Activated naive CD8-positive, alpha-beta T cell (primary cell): ENCODE measurements at regions not wholly inside any gene's neighbourhood (a gene's known extent, or its start where the extent isn't known, plus 50 kb on each side); places are given as distances from the start of the nearest gene placed in this dataset.
"Not testable (repeated sequence)": the region's sequence is repeated elsewhere in the genome, so short reads cannot be mapped to it uniquely, and the experiment has no call there.

Experiments
- H3K27ac Mint-ChIP-seq: one replicate; pipeline ENCODE4 v1.8.0; 2021; ENCODE audit warnings: mixed read lengths
- H3K27me3 Mint-ChIP-seq: one replicate; pipeline ENCODE4 v1.8.0; 2021; ENCODE audit warnings: mixed read lengths
- H3K36me3 Mint-ChIP-seq: one replicate; pipeline ENCODE4 v1.8.0; 2021; ENCODE audit warnings: mixed read lengths
- H3K4me1 Mint-ChIP-seq: one replicate; pipeline ENCODE4 v1.8.0; 2021; ENCODE audit warnings: low read depth, mixed read lengths
- H3K4me3 Mint-ChIP-seq: one replicate; pipeline ENCODE4 v1.8.0; 2021; ENCODE audit warnings: mild to moderate bottlenecking, mixed read lengths
- H3K9me3 Mint-ChIP-seq: one replicate; pipeline ENCODE4 v1.8.0; 2021; ENCODE audit warnings: low read depth, mixed read lengths

GRCh38 chr7:6882321-6882721 lies 56.2 kb upstream of the CCZ1B start:
- not testable (repeated sequence) for H3K4me3 Mint-ChIP-seq, H3K4me1 Mint-ChIP-seq, H3K27ac Mint-ChIP-seq, H3K9me3 Mint-ChIP-seq, H3K36me3 Mint-ChIP-seq
- peaks cover 13% of the 10 kb centered on the region for H3K27me3 Mint-ChIP-seq

- not testable (repeated sequence) for H3K27ac Mint-ChIP-seq, H3K4me1 Mint-ChIP-seq, H3K9me3 Mint-ChIP-seq, H3K4me3 Mint-ChIP-seq, H3K36me3 Mint-ChIP-seq
- peaks cover 13% of the 10 kb centered on the region for H3K27me3 Mint-ChIP-seq
Measured at GRCh38 chr7:6883756-6884155, 57.7 kb upstream of the CCZ1B start.

- H3K27me3 Mint-ChIP-seq, result peaks cover 6% of the 10 kb centered on the region
Measured at GRCh38 chr7:6886198-6886597, 60.1 kb upstream of the CCZ1B start.

DNA sequence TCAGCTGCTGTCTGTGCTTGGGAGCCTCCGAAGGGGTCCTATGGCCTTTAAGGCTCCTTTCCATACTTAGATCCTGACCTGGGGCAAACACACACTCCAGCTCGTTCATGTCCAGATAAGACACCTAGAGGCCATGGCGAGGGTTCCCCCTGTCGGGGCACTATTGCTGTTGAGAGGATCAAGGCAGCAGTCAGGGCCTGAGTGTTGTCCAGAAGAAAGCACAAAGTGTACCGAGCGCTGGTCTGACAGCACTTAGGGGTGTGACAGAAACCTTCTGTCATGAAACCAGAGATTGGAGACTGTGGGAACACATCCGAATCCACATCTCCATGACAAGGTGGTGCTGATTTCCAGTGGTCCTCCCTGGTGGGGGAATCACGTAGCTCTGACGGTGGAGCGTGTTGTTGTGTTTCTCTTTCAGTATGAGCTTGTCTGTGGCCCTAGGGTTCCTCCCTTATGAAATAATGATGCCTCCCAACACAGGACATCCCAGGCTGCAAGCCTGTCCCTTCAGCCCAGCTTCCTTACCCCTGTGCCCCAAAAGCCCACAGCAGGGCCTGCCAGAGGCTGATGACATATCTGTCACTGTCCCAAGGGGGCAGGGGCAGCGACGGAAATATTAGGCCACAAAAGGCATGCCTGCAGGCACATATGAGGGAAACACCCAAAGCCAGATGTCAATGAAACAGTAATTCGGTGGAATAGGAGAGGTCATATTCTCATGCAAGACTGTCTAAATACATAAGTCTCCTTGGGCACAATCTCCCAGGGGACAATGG lies 62.4 kb upstream of the CCZ1B start:
- H3K4me3 Mint-ChIP-seq, H3K4me1 Mint-ChIP-seq: not testable (repeated sequence)

More at GRCh38 chr7:6886198-6886597, 60.1 kb upstream of the CCZ1B start:
- no peak overlapping the region for H3K27ac Mint-ChIP-seq
- H3K9me3 Mint-ChIP-seq, result no peaks in the 10 kb centered on the region
- no peaks in the 10 kb centered on the region for H3K36me3 Mint-ChIP-seq
- H3K4me3 Mint-ChIP-seq, result no peak overlapping the region
- no peaks in the 10 kb centered on the region for H3K4me1 Mint-ChIP-seq

DNA sequence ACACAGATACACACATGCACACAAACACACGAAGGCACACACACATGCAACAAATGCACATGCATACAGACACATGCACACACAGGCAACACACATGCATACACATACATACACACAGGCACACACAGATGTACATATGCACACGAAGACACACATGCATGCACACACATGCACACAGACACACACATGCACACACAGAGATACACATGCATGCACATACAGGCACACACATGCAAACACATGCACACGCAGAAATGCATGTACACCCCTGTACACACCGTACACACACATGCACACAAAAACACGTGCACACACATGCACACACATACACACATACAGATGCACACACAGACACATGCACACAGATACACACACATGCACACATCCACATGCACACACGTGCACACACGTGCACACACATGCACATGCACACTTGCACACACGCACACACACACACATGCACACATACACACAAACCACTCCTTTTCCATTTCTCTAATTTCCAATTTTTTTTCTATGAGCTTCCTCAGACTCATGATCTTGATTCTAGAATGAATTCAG lies 63.3 kb upstream of the CCZ1B start:
- Mint-ChIP-seq H3K4me1 (no peaks in the 10 kb centered on the region), H3K36me3 (no peaks in the 10 kb centered on the region), H3K27ac (no peak overlapping the region), H3K9me3 (no peaks in the 10 kb centered on the region), H3K4me3 (no peak overlapping the region), H3K27me3 (no peaks in the 10 kb centered on the region)

More for the DNA sequence above, 62.4 kb upstream of the CCZ1B start:
- H3K27me3 Mint-ChIP-seq, H3K36me3 Mint-ChIP-seq, H3K27ac Mint-ChIP-seq, H3K9me3 Mint-ChIP-seq: not testable (repeated sequence)

- not testable (repeated sequence) for H3K4me1 Mint-ChIP-seq, H3K36me3 Mint-ChIP-seq, H3K27ac Mint-ChIP-seq, H3K9me3 Mint-ChIP-seq, H3K27me3 Mint-ChIP-seq, H3K4me3 Mint-ChIP-seq
Measured at GRCh38 chr7:6902097-6902518, 76.0 kb upstream of the CCZ1B start.

DNA sequence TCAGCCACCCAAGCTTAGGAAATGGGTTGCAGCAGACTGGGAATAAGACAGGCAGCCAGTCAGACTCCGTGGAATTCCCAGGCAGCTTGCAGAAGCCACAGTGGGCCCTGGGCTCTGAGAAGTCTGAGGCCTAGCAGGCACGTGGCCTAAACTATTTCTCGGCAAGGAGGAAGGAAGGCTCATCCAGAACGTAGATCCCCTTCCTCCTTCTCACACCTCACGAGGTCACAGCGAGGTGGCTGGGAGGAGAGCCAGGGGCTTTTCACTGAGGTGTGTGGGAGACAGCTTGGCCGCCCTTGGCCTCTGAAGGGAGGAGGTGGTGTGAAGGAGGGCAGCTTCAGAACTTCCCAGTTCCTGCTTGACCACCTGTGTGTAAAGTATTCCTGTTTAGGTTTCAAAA lies 77.2 kb upstream of the CCZ1B start:
- H3K27ac Mint-ChIP-seq, H3K27me3 Mint-ChIP-seq, H3K4me3 Mint-ChIP-seq, H3K36me3 Mint-ChIP-seq, H3K4me1 Mint-ChIP-seq, H3K9me3 Mint-ChIP-seq: not testable (repeated sequence)

DNA sequence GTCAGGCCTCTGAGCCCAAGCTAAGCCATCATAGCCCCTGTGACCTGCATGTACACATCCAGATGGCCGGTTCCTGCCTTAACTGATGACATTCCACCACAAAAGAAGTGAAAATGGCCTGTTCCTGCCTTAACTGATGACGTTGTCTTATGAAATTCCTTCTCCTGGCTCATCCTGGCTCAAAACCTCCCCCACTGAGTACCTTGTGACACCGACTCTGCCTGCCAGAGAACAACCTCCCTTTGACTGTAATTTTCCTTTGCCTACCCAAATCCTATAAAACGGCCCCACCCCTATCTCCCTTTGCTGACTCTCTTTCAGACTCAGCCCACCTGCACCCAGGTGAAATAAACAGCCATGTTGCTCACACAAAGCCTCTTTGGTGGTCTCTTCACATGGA lies 77.7 kb upstream of the CCZ1B start:
- H3K36me3 Mint-ChIP-seq, H3K27ac Mint-ChIP-seq, H3K27me3 Mint-ChIP-seq, H3K9me3 Mint-ChIP-seq, H3K4me1 Mint-ChIP-seq, H3K4me3 Mint-ChIP-seq: not testable (repeated sequence)

- H3K27me3 Mint-ChIP-seq, result peaks cover 2% of the 10 kb centered on the region
- H3K4me3 Mint-ChIP-seq, result no peak overlapping the region
- H3K36me3 Mint-ChIP-seq, result no peaks in the 10 kb centered on the region
- no peak overlapping the region for H3K27ac Mint-ChIP-seq
- no peaks in the 10 kb centered on the region for H3K4me1 Mint-ChIP-seq
- H3K9me3 Mint-ChIP-seq, result peaks cover 3% of the 10 kb centered on the region
Measured at GRCh38 chr7:6917258-6917657, 91.2 kb upstream of the CCZ1B start.

DNA sequence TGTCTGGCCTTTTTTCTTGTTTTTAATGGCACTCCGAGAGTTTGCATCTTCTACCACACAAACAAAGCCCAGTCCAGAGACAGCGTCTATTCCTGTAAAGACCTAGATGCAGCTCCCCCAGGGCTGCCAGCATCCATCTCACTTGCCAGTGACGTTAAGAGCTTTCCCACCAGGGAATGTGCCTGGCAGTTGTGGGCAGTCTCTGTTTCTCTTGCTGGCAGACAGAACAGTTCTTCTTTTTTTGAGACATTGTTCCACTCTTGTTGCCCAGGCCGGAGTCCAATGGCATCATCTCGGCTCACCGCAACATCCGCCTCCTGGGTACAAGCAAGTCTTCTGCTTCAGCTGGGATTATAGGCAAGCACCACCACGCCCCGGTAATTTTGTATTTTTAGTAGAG lies 93.1 kb upstream of the CCZ1B start:
- H3K27ac Mint-ChIP-seq, H3K9me3 Mint-ChIP-seq, H3K4me3 Mint-ChIP-seq, H3K4me1 Mint-ChIP-seq, H3K36me3 Mint-ChIP-seq, H3K27me3 Mint-ChIP-seq: not testable (repeated sequence)

DNA sequence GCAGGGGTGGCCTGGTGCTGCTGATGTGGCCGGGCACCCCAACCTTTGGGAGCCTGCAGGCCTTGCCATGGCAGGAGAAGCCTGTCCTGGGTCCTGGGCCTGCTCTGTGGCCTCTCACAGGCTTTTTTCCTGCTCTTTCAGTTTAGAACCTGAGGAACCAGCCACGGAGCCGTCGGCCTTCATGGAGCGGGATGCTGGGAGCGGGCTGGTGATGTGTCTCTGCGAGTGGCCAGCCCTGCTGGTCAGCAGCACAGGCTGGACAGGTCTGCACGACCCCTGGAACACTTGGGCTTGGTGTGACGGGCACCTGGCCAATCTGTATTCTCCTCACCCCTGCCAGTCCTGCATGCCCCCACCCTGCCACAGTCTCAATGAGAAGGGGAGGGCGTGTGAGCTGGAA lies 98.4 kb upstream of the CCZ1B start:
- not testable (repeated sequence) for H3K27me3 Mint-ChIP-seq, H3K4me1 Mint-ChIP-seq, H3K36me3 Mint-ChIP-seq, H3K27ac Mint-ChIP-seq, H3K9me3 Mint-ChIP-seq, H3K4me3 Mint-ChIP-seq

DNA sequence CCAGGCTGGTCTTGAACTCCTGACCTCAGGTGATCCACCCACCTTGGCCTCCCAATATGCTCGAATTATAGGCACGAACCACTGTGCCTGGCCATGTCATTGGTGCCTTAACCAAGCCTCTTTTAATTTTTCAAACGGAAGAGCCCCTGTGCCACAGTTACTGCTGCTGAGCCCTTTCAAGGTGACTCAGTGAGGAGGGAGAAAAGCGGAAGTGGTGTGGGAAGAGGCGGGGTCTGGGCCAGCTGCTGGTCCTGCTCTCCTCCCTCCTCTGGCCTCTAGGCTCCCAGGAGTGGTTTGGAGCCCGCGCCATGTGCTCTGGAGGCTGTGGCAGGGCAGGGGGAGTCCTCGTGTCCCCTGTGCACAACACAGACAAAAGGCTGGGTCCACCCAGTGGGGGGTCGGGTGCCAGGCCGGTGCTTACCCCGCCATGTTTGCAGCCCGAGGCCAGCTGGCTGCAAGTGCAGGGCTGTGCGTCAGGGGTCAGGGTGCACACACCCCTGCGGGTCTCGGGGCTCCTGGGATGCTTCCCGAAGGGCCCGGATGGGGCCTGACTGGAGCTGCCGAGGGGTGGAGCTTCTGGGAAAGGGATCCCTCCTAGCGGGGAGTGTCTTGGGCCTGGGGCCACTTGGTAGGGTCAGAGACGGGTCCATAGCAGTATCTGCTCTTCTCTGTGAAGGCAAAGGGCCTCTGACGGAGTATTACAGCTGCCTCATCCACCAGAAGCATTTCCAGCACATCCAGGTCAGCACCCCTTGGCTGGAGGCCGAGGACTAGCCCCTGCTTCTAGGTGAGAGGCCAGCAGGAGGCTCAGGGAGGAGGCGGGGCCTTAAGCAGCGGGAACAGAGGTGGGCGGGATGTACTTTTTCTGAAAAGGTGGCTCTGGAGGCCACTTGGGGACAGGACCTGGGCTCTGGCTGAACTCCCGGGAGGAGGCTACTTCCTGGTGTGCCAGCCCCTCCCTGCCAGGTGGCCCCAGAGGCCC lies 100.4 kb upstream of the CCZ1B start:
- not testable (repeated sequence) for H3K27ac Mint-ChIP-seq, H3K4me3 Mint-ChIP-seq, H3K27me3 Mint-ChIP-seq, H3K36me3 Mint-ChIP-seq, H3K9me3 Mint-ChIP-seq
- H3K4me1 Mint-ChIP-seq, result peaks cover 11% of the 10 kb centered on the region

GRCh38 chr7:6927643-6928042 lies 101.6 kb upstream of the CCZ1B start:
- H3K36me3 Mint-ChIP-seq, H3K4me3 Mint-ChIP-seq, H3K27ac Mint-ChIP-seq, H3K9me3 Mint-ChIP-seq, H3K27me3 Mint-ChIP-seq: not testable (repeated sequence)
- H3K4me1 Mint-ChIP-seq, result peaks cover 11% of the 10 kb centered on the region

DNA sequence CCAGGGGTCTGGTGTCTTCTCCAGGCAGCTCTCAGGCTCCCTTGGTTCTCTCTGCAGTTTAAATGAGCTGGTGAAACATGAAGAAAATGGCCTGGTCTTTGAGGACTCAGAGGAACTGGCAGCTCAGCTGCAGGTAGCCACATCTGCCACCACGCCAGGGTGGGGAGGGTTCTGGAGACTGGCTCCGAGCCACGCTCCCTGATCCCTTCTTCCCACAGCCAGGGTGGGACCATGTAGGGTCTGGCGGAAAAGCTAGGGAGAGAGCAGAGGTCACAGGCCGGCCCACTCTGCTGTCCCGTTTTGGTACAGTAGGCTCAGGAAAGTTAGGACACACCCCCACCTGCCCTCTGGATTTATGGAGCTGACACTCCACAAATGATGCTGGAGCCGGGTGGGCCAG lies 103.5 kb upstream of the CCZ1B start:
- not testable (repeated sequence) for H3K27ac Mint-ChIP-seq, H3K4me3 Mint-ChIP-seq, H3K9me3 Mint-ChIP-seq, H3K36me3 Mint-ChIP-seq, H3K27me3 Mint-ChIP-seq
- peaks cover 11% of the 10 kb centered on the region for H3K4me1 Mint-ChIP-seq

DNA sequence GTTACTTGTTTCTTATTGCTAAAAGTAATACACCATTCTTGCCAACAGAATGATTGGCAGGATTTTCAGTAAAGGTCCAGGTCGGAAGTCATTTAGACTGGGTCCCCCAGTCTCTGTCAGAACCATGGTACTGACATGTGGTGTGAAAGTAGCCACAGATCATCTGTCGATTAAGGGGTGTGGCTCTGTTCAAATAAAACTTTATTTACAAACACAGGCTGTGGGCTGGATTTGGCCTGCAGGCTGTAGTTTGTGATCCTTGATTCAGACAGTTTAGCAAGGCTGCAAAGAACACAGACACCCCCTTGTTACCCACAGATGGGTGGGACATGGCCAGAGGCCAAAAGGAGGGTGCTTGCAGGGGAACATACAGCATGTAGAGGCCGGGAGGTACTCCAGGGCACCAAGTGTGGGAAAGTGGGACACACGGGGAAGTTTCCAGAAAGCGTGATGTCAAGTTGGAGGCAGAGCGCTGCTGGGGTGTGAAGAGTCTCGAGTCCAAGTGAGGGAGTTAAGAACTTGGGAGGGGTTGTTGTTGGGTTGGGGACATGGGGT lies 104.1 kb upstream of the CCZ1B start:
- Mint-ChIP-seq H3K4me1 (peaks cover 11% of the 10 kb centered on the region), H3K4me3 (peak overlapping the region; percentile 20)
- H3K27me3 Mint-ChIP-seq, H3K9me3 Mint-ChIP-seq, H3K36me3 Mint-ChIP-seq, H3K27ac Mint-ChIP-seq: not testable (repeated sequence)
